OCI-LY3 (cell line): ENCODE measurements at regions not wholly inside any gene's neighbourhood (a gene's known extent, or its start where the extent isn't known, plus 50 kb on each side); places are given as distances from the start of the nearest gene placed in this dataset.

Source experiments
- H2AFZ ChIP-seq: fragments of 200-600, 300-600 bp; shearing (Covaris generic); 2 replicates; pipeline ENCODE4 v1.6.0; 2014; ENCODE audit warnings: antibody characterized with exemption, low read depth, low read length
- H3K27ac ChIP-seq: fragments of 200-600, 300-600 bp; sonication (generic); 2 replicates; pipeline ENCODE4 v1.5.1; 2014; ENCODE audit warnings: mild to moderate bottlenecking, low read length, moderate library complexity, mixed read lengths
- H3K27me3 ChIP-seq: fragments of 200-600, 300-600 bp; sonication (generic); 2 replicates; pipeline ENCODE4 v1.6.1; 2014; ENCODE audit warnings: low read depth, low read length, mixed read lengths
- H3K36me3 ChIP-seq: fragments of 200-600, 300-600 bp; sonication (generic); replicated peaks from 2 replicates; pipeline ENCODE3; 2014; ENCODE audit warnings: low read depth, low read length, mixed read lengths
- H3K4me1 ChIP-seq: fragments of 300-600, 200-600 bp; sonication (generic); 2 replicates; pipeline ENCODE4 v1.6.1; 2014; ENCODE audit warnings: low read length, mixed read lengths
- H3K4me2 ChIP-seq: fragments of 200-600, 300-600 bp; sonication (generic); 2 replicates; pipeline ENCODE4 v1.6.1; 2014; ENCODE audit warnings: low read length, mixed read lengths
- H3K4me3 ChIP-seq: fragments of 300-600, 200-600 bp; sonication (generic); 2 replicates; pipeline ENCODE4 v1.5.1; 2014; ENCODE audit warnings: antibody characterized with exemption, mild to moderate bottlenecking, low read length, moderate library complexity
- H3K79me2 ChIP-seq: fragments of 300-600, 200-600 bp; shearing (Covaris generic); 2 replicates; pipeline ENCODE4 v1.6.1; 2014; ENCODE audit warnings: mild to moderate bottlenecking, low read length, mixed read lengths
- H3K9ac ChIP-seq: fragments of 300-600, 200-600 bp; shearing (Covaris generic); 2 replicates; pipeline ENCODE4 v1.6.0; 2014; ENCODE audit warnings: mild to moderate bottlenecking, low read length, moderate library complexity
- H3K9me3 ChIP-seq: fragments of 200-600, 300-600 bp; shearing (Covaris generic); 2 replicates; pipeline ENCODE4 v1.6.1; 2014; ENCODE audit warnings: low read length, mixed read lengths; ENCODE audit not compliant: insufficient read depth
- H4K20me1 ChIP-seq: fragments of 200-600, 300-600 bp; sonication (generic); 2 replicates; pipeline ENCODE4 v1.6.1; 2016; ENCODE audit warnings: low read length, mixed read lengths; ENCODE audit not compliant: insufficient read depth
- EZH2phosphoT487 ChIP-seq: fragments of 200-600 bp; shearing (Covaris generic); IDR thresholded peaks from 2 replicates; pipeline ENCODE4 v1.6.1; 2018; ENCODE audit warnings: antibody characterized with exemption, mixed run types, low read depth
- TF ChIP-seq, protein P1 (sequence below): fragments of 200-600, 300-600 bp; sonication (generic); IDR thresholded peaks from 2 replicates; pipeline ENCODE4 v1.5.1; 2014; ENCODE audit warnings: antibody characterized with exemption, low read length, low read depth

DNA sequence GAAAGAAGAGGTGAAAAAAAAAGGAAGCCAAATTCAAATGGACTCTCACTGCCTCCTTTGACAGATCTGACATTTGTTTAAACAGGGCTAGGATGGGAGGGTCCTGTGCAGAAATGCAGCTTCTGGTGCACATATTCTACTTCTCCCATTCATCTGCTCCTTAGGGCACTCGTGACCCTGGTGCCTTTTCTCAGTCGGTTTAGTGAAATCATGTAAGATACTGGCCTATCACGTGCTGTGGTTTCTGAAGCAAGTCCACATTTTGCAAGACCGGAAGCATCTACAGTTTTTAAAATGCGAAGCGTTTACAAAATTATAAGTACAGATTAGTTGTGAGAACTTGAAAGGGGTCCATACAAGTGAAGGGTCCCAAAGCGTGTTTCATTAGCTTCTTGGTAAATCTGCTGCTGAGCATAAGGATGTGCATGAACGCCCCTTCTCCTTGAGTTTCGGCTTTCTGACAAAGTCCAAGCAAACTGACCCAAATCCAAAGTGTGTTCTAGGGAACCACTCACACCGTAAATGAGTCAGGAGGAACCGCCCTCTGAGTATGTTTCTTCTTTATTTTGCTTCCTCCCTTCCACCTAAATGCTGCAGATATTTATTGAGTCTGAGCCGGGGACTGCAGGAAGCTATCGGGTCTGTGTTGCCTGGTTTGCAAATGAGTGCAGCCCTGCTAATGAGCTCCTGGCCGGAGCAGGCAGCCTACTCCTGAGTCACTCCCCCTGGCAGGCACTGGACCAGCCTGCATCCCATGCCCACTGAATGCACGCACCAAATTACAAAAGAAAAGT lies 323.8 kb upstream of the JARID2 start:
- Histone ChIP-seq H3K4me3 (no peak overlapping the region), H3K9me3 (no peaks in the 10 kb centered on the region), H3K79me2 (no peaks in the 10 kb centered on the region), H2AFZ (no peak overlapping the region), H3K36me3 (no peaks in the 10 kb centered on the region), H3K27ac (no peak overlapping the region), H3K4me1 (peaks cover 24% of the 10 kb centered on the region), H4K20me1 (no peaks in the 10 kb centered on the region), H3K4me2 (no peak overlapping the region), H3K27me3 (no peaks in the 10 kb centered on the region; the same call in 1 of the 2 replicates), H3K9ac (no peak overlapping the region)
- TF ChIP-seq EZH2phosphoT487: no peak
- TF ChIP-seq, protein P1, sequence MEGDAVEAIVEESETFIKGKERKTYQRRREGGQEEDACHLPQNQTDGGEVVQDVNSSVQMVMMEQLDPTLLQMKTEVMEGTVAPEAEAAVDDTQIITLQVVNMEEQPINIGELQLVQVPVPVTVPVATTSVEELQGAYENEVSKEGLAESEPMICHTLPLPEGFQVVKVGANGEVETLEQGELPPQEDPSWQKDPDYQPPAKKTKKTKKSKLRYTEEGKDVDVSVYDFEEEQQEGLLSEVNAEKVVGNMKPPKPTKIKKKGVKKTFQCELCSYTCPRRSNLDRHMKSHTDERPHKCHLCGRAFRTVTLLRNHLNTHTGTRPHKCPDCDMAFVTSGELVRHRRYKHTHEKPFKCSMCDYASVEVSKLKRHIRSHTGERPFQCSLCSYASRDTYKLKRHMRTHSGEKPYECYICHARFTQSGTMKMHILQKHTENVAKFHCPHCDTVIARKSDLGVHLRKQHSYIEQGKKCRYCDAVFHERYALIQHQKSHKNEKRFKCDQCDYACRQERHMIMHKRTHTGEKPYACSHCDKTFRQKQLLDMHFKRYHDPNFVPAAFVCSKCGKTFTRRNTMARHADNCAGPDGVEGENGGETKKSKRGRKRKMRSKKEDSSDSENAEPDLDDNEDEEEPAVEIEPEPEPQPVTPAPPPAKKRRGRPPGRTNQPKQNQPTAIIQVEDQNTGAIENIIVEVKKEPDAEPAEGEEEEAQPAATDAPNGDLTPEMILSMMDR: no peak

DNA sequence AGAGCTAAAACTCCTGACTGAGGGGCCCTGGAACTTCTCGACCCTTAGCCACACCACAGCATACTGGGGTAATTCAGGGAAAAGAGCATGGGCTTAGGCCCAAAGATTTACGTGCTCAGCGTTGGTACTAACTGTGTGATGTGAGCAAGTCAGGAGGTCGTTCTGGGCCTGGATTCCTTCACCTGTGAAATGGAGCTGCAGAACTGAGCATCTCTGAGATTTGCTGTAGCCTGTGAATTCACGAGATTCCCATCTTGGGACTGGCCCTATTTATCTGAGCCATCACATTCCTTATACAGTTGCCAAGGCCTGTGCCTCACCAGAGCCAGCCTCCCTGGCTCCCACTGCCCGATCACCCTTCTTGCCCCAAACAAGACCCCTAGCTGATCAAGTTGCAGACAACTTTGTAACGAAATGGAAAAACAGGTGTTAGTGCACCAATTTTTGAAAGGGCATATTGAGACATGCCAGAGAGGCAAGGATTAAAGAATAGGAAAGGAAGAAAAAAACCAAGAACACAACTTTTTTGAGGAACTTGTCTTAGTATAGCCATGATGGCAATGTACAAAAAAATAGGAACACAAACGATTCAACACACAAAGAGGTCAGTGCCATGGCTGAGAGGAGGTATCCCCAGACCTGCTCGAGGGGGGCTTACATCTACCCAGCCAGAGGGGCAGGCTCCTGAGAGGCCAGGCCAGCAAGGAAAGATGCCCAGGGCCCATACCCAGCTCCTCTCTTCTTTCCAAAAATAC lies 323.0 kb upstream of the JARID2 start:
- no peaks in the 10 kb centered on the region for H3K9me3 ChIP-seq
- TF ChIP-seq, protein P1: no peak
- TF ChIP-seq EZH2phosphoT487: no peak
- no peaks in the 10 kb centered on the region; the same call in 1 of the 2 replicates for H3K27me3 ChIP-seq
- H3K27ac ChIP-seq: no peak overlapping the region
- H3K4me3 ChIP-seq: no peak overlapping the region
- H3K9ac ChIP-seq: no peak overlapping the region
- H3K4me1 ChIP-seq: peaks cover 24% of the 10 kb centered on the region
- no peak overlapping the region for H2AFZ ChIP-seq
- no peaks in the 10 kb centered on the region for H3K36me3 ChIP-seq
- H3K79me2 ChIP-seq: no peaks in the 10 kb centered on the region
- H3K4me2 ChIP-seq: no peak overlapping the region
- H4K20me1 ChIP-seq: no peaks in the 10 kb centered on the region

DNA sequence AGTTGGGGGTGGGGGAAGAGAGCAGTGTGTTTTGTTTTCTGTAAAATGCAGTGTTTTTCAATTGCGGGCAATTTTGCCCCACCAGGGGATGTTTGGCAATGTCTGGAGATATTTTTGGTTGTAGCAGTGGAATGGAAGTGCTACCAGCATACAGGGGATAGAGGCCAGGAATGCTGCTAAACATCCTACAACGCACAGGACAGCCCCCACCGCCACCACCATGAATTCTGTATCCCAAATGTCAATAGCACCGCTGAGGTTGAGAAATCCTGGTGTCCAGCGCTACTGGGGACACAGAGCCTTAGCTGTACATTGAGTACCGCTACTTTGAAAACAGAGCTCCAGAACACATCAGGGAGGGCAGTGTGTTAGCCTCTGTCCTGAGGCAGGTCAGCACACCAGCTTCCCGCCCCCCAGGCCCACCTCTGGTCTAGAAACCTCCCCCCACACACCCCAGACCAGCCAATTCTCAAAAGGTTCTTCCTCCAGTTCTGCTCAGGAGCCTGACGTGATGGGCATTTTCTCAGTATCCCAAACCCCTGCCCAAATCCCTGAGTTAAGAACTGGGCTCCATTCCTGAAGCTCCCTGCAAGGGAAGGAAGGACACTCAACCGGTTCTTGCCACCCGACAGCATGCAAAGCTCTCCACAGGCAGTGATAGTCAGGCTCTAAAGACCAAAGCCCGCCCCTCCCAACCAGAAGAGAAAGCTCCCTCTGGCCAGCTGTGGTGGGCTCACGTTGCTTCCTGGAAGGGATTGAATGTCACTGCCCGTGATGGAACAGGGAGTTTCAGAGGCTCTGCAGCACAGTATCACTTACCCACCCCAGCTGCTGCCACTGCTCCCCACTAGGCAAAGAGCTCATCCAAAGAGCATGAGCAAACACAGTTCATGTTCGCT lies 321.5 kb upstream of the JARID2 start:
- peaks cover 31% of the 10 kb centered on the region for H3K4me1 ChIP-seq
- TF ChIP-seq, protein P1: no peak
- no peak for TF ChIP-seq EZH2phosphoT487
- H3K9ac ChIP-seq: no peak overlapping the region
- H3K9me3 ChIP-seq: no peaks in the 10 kb centered on the region
- H3K27ac ChIP-seq: no peak overlapping the region
- no peaks in the 10 kb centered on the region for H4K20me1 ChIP-seq
- H2AFZ ChIP-seq: no peak overlapping the region
- no peak overlapping the region for H3K4me3 ChIP-seq
- H3K4me2 ChIP-seq: no peak overlapping the region
- H3K27me3 ChIP-seq: no peaks in the 10 kb centered on the region; the same call in 1 of the 2 replicates
- no peaks in the 10 kb centered on the region for H3K36me3 ChIP-seq
- H3K79me2 ChIP-seq: no peaks in the 10 kb centered on the region
